GM12892 (cell line): ENCODE measurements at regions not wholly inside any gene's neighbourhood (a gene's known extent, or its start where the extent isn't known, plus 50 kb on each side); places are given as distances from the start of the nearest gene placed in this dataset.

Source experiments
- POLR2A ChIP-seq: IDR thresholded peaks from 2 replicates; pipeline ENCODE4 v1.6.1; 2011; ENCODE audit warnings: low read depth, low read length, control low read depth
- POLR2AphosphoS5 ChIP-seq: IDR thresholded peaks from 2 replicates; pipeline ENCODE4 v1.6.1; 2011; ENCODE audit warnings: low read depth, low read length, control low read depth

DNA sequence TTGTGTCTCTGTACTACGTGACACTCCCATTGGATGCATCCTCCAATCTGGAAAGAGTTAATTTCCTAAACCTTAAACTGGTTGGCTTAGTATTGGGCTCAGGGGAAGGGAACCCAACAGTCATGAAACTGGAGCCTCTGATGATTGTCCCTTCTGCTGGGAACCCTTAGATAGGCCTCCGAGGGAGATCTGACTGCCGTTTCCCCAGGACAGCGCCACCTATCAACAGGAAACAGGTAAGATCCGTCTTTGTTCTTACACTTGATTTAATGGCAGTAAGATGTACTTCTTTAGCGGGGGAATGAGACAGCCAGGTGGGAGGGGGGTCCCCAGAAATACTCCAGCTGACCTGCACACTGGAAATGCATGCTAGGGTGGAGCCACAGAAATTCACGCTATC, 1749.6 kb downstream of the SI start:
- TF ChIP-seq POLR2A (no peak), POLR2AphosphoS5 (no peak)
